ENCODE measurements at regions not wholly inside any gene's neighbourhood (a gene's known extent, or its start where the extent isn't known, plus 50 kb on each side); places are given as distances from the start of the nearest gene placed in this dataset.

DNA sequence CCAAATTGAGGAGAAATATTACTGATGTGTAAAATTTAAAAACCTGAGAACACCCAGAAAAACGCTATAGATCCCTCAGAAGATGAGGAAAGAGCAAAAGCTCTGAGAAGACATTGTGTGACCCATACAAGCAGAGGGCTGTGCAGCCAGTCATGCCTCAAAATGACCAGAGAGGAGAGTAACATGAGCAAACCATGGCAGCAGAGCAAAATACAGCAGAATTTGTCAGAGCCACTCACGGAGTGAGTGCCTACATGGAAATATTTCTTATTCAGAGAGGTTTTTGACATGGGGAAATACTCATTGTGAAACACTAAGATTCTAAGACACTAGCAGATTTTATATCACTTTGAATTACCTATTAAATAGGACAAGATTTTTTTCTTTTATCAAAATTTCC, 96.8 kb upstream of the DNAJC10 start:
- Histone ChIP-seq H3K4me1 (peaks cover 0 to 31% (median 5%) of the 10 kb centered on the region in 12 donors), H3K4me3 (no peak overlapping the region), H3K27me3 (no peaks in the 10 kb centered on the region), H3K36me3 (no peaks in the 10 kb centered on the region), H3K9me3 (peaks cover 0 to 3% (median 0%) of the 10 kb centered on the region in 12 donors), H3K27ac (peak overlapping the region in 3 of 12 donors; percentile 8 to 56 (median 42))
- intact Hi-C loops (cut with DNase I): loop anchor here in 1 of 10 donors (10.0 kb wide), 1 partner anchor 174 kb away; no protein-coding TSS in a partner anchor
- ATAC-seq (no peak), DNase-seq (no peak)
- TF ChIP-seq, protein P1, sequence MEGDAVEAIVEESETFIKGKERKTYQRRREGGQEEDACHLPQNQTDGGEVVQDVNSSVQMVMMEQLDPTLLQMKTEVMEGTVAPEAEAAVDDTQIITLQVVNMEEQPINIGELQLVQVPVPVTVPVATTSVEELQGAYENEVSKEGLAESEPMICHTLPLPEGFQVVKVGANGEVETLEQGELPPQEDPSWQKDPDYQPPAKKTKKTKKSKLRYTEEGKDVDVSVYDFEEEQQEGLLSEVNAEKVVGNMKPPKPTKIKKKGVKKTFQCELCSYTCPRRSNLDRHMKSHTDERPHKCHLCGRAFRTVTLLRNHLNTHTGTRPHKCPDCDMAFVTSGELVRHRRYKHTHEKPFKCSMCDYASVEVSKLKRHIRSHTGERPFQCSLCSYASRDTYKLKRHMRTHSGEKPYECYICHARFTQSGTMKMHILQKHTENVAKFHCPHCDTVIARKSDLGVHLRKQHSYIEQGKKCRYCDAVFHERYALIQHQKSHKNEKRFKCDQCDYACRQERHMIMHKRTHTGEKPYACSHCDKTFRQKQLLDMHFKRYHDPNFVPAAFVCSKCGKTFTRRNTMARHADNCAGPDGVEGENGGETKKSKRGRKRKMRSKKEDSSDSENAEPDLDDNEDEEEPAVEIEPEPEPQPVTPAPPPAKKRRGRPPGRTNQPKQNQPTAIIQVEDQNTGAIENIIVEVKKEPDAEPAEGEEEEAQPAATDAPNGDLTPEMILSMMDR (IDR thresholded peaks at IDR 0.05): no peak
- no peak for TF ChIP-seq POLR2A (IDR thresholded peaks at IDR 0.05)
- WGBS, 4 donors: 84 to 92% (median 91%) methylated on average over 2 of the region's 2 CpGs

DNA sequence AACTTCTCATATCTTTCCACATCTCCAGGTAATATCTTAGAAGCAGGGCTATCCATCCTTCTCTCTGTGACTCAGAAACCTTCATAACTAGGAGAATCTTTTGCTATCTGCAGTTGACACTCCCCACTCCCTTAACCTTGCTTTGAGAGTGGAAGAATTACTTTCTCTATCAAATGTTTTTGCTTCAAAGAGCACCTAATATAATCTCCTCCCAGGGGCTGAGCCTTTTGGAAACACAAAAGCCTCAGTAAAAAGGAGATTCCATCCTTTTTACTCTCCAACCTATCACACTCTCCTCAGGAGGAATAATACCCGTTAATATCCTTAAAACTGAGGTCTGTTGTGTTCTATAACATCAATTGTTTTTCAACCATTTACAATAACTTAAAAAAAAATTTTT, 94.9 kb upstream of the DNAJC10 start:
- 73 to 88% (median 82%) methylated on average over 1 of the region's 1 CpG for WGBS, 4 donors
- DNase-seq (no peak), ATAC-seq (no peak)
- Histone ChIP-seq H3K36me3 (no peaks in the 10 kb centered on the region), H3K27me3 (no peaks in the 10 kb centered on the region), H3K27ac (no peak overlapping the region), H3K4me3 (no peak overlapping the region), H3K4me1 (peaks cover 0 to 30% (median 5%) of the 10 kb centered on the region in 12 donors), H3K9me3 (peaks cover 0 to 3% (median 0%) of the 10 kb centered on the region in 12 donors)
- intact Hi-C loops (cut with DNase I): no loop called here
- no peak for TF ChIP-seq POLR2A (IDR thresholded peaks at IDR 0.05)
- TF ChIP-seq, protein P1 (IDR thresholded peaks at IDR 0.05): no peak

DNA sequence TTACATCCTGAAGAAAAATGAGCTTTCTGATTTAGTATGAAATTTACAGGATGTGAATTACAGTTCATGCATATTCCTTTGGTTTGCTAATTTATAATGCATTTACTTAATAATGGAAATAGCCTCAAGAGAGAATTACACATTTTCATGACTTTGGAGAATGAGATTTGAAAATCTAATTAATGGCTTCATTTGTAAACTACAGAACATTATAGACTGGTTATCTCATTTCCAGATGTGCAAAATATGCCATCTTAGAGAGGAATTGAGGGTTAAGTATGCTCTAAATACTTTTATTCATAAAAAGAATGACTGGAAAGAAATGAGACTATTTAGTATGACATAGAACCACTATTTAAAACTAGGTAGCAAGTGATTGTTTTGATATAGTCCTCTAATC, 94.2 kb upstream of the DNAJC10 start:
- no peaks in the 10 kb centered on the region for H3K27me3 ChIP-seq
- peaks cover 0 to 3% (median 0%) of the 10 kb centered on the region in 12 donors for H3K9me3 ChIP-seq
- peaks cover 0 to 24% (median 2%) of the 10 kb centered on the region in 12 donors for H3K4me1 ChIP-seq
- intact Hi-C loops (cut with DNase I): no loop called here
- ATAC-seq (no peak), DNase-seq (no peak)
- TF ChIP-seq, protein P1 (IDR thresholded peaks at IDR 0.05): no peak
- TF ChIP-seq POLR2A (IDR thresholded peaks at IDR 0.05): no peak
- H3K36me3 ChIP-seq: no peaks in the 10 kb centered on the region
- no peak overlapping the region for H3K4me3 ChIP-seq
- peak overlapping the region in 1 of 12 donors; percentile 5 for H3K27ac ChIP-seq

DNA sequence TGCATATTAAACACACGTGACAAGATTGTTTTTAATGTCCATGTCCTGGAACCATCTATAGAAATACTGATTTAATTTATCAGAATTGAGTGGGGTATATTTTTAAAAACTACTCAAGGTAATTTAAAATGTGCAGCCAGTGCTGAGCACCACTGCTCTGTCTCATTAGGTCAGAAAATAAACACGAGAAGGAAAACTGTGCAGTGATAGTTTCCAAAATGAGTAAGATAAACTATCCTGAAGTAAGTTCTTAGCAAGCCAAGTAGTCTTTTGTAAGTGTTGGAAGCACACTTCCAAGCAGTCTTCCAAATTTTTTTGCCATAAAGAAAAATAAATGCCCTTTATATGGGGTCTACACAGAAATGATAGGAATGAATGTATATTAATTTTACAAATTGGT, 93.8 kb upstream of the DNAJC10 start:
- intact Hi-C loops (cut with DNase I): no loop called here
- Histone ChIP-seq H3K4me3 (no peak overlapping the region), H3K9me3 (peaks cover 0 to 3% (median 0%) of the 10 kb centered on the region in 12 donors), H3K27me3 (no peaks in the 10 kb centered on the region), H3K27ac (peak overlapping the region in 1 of 12 donors; percentile 5), H3K4me1 (peaks cover 0 to 22% (median 2%) of the 10 kb centered on the region in 12 donors), H3K36me3 (no peaks in the 10 kb centered on the region)
- no peak for DNase-seq
- 34 to 58% (median 48%) methylated on average over 2 of the region's 2 CpGs for WGBS, 4 donors
- ATAC-seq: no peak
- TF ChIP-seq POLR2A (IDR thresholded peaks at IDR 0.05): no peak
- TF ChIP-seq, protein P1 (IDR thresholded peaks at IDR 0.05): no peak
